ENCODE measurements at regions not wholly inside any gene's neighbourhood (a gene's known extent, or its start where the extent isn't known, plus 50 kb on each side); places are given as distances from the start of the nearest gene placed in this dataset.

DNA sequence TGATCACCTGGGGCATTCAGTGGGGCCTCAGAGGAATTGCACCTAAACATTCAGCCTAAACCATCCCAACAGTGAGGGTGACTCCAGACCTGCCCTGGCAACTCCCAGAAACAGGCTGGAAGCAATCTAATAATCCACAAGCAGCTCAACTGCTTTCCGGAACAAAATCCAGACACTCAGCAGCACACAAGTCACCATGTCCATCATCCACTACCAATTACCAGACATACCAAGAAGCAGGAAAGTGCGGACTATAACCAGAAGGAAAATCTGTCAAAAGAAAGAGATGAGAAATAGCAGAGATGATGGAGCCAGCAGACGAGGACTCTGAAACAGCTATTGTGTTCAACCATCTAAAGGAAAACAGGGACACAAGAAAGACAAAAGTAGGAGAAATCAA lies 342.6 kb upstream of the ZMIZ1 start:
- no peak overlapping the region for H2AK5ac ChIP-seq (ENCODE audit: low read depth, low read length)
- H3K9ac ChIP-seq (ENCODE audit: low read depth, low read length, poor library complexity) = no peak overlapping the region
- H3K9me3 ChIP-seq (replicated peaks in 1 of 2; ENCODE audit: control insufficient read depth in 2 of 2, insufficient read depth in 1 of 2, low read depth in 1 of 2, low read length in 2 of 2) = peaks cover 0 to 6% of the 10 kb centered on the region in 2 donors
- H3K4me3 ChIP-seq (ENCODE audit: low read length in 2 of 2) = no peak overlapping the region
- no peak overlapping the region for H3K27ac ChIP-seq (replicated peaks; ENCODE audit: low read length)
- no peak overlapping the region for H3K4ac ChIP-seq (ENCODE audit: low read length)
- no peak overlapping the region for H4K8ac ChIP-seq (ENCODE audit: low read depth, low read length)
- H3K14ac ChIP-seq (ENCODE audit: low read length) = no peak overlapping the region
- H4K91ac ChIP-seq (ENCODE audit: low read depth, low read length, poor library complexity) = no peak overlapping the region
- H3K4me1 ChIP-seq (ENCODE audit: control insufficient read depth in 2 of 2, insufficient read depth in 1 of 2, low read depth in 1 of 2, low read length in 2 of 2) = no peaks in the 10 kb centered on the region
- H2BK12ac ChIP-seq (ENCODE audit: low read length) = no peak overlapping the region
- no peak overlapping the region for H2BK15ac ChIP-seq (ENCODE audit: low read length)
- H3K27me3 ChIP-seq (ENCODE audit: control insufficient read depth in 3 of 3, insufficient read depth in 3 of 3, low read depth in 1 of 3, low read length in 3 of 3) = peaks cover 0 to 16% (median 0%) of the 10 kb centered on the region in 3 experiments
- H3K36me3 ChIP-seq (replicated peaks in 1 of 2; ENCODE audit: control insufficient read depth in 2 of 2, insufficient read depth in 2 of 2, low read length in 2 of 2) = no peaks in the 10 kb centered on the region
- H3K18ac ChIP-seq (ENCODE audit: low read length) = no peak overlapping the region
- DNase-seq (ENCODE audit: low spot score) = no peak
- no peak overlapping the region for H2AFZ ChIP-seq (ENCODE audit: low read length)
- H2BK5ac ChIP-seq (ENCODE audit: low read length) = no peak overlapping the region
- H3K4me2 ChIP-seq (ENCODE audit: insufficient read depth, low read length, poor library complexity, severe bottlenecking) = no peak overlapping the region
- H3K79me1 ChIP-seq (ENCODE audit: low read depth, low read length) = no peaks in the 10 kb centered on the region
- no peak overlapping the region for H3K23ac ChIP-seq (ENCODE audit: low read depth, low read length, poor library complexity)
- WGBS, 2 donors (ENCODE audit: extremely low coverage in 2 of 2, insufficient read length in 2 of 2, insufficient replicate concordance in 1 of 2) = no CpG with 5 or more reads among the region's 3 CpGs
- H2BK120ac ChIP-seq (ENCODE audit: low read depth, low read length) = no peak overlapping the region

- peaks cover 0 to 18% (median 0%) of the 10 kb centered on the region in 3 experiments for H3K27me3 ChIP-seq (ENCODE audit: control insufficient read depth in 3 of 3, insufficient read depth in 3 of 3, low read depth in 1 of 3, low read length in 3 of 3)
- WGBS, 2 donors (ENCODE audit: extremely low coverage in 2 of 2, insufficient read length in 2 of 2, insufficient replicate concordance in 1 of 2) = no CpG with 5 or more reads among the region's 2 CpGs
Measured at GRCh38 chr10:78727251-78727650, 341.5 kb upstream of the ZMIZ1 start.

GRCh38 chr10:78727728-78728127 lies 341.0 kb upstream of the ZMIZ1 start:
- Histone ChIP-seq H3K9me3 (replicated peaks in 1 of 2; ENCODE audit: control insufficient read depth in 2 of 2, insufficient read depth in 1 of 2, low read depth in 1 of 2, low read length in 2 of 2) (peaks cover 0 to 6% of the 10 kb centered on the region in 2 donors), H3K4ac (ENCODE audit: low read length) (no peak overlapping the region), H3K36me3 (replicated peaks in 1 of 2; ENCODE audit: control insufficient read depth in 2 of 2, insufficient read depth in 2 of 2, low read length in 2 of 2) (no peaks in the 10 kb centered on the region), H2BK5ac (ENCODE audit: low read length) (no peak overlapping the region), H2AFZ (ENCODE audit: low read length) (no peak overlapping the region), H3K23ac (ENCODE audit: low read depth, low read length, poor library complexity) (no peak overlapping the region), H3K4me2 (ENCODE audit: insufficient read depth, low read length, poor library complexity, severe bottlenecking) (no peak overlapping the region), H2AK5ac (ENCODE audit: low read depth, low read length) (no peak overlapping the region), H3K27me3 (ENCODE audit: control insufficient read depth in 3 of 3, insufficient read depth in 3 of 3, low read depth in 1 of 3, low read length in 3 of 3) (peaks cover 0 to 18% (median 0%) of the 10 kb centered on the region in 3 experiments), H2BK120ac (ENCODE audit: low read depth, low read length) (no peak overlapping the region), H2BK12ac (ENCODE audit: low read length) (no peak overlapping the region), H3K27ac (replicated peaks; ENCODE audit: low read length) (no peak overlapping the region), H3K9ac (ENCODE audit: low read depth, low read length, poor library complexity) (no peak overlapping the region), H3K18ac (ENCODE audit: low read length) (no peak overlapping the region), H4K8ac (ENCODE audit: low read depth, low read length) (no peak overlapping the region), H2BK15ac (ENCODE audit: low read length) (no peak overlapping the region), H3K79me1 (ENCODE audit: low read depth, low read length) (no peaks in the 10 kb centered on the region), H4K91ac (ENCODE audit: low read depth, low read length, poor library complexity) (no peak overlapping the region), H3K4me1 (ENCODE audit: control insufficient read depth in 2 of 2, insufficient read depth in 1 of 2, low read depth in 1 of 2, low read length in 2 of 2) (no peaks in the 10 kb centered on the region), H3K4me3 (ENCODE audit: low read length in 2 of 2) (no peak overlapping the region), H3K14ac (ENCODE audit: low read length) (no peak overlapping the region)
- DNase-seq (ENCODE audit: low spot score) = no peak
- WGBS, 2 donors (ENCODE audit: extremely low coverage in 2 of 2, insufficient read length in 2 of 2, insufficient replicate concordance in 1 of 2) = no CpG with 5 or more reads among the region's 3 CpGs

More at GRCh38 chr10:78727251-78727650, 341.5 kb upstream of the ZMIZ1 start:
- Histone ChIP-seq H2AFZ (ENCODE audit: low read length) (no peak overlapping the region), H3K27ac (replicated peaks; ENCODE audit: low read length) (no peak overlapping the region), H4K8ac (ENCODE audit: low read depth, low read length) (no peak overlapping the region), H3K79me1 (ENCODE audit: low read depth, low read length) (no peaks in the 10 kb centered on the region), H3K14ac (ENCODE audit: low read length) (no peak overlapping the region), H3K4me1 (ENCODE audit: control insufficient read depth in 2 of 2, insufficient read depth in 1 of 2, low read depth in 1 of 2, low read length in 2 of 2) (no peaks in the 10 kb centered on the region), H3K9ac (ENCODE audit: low read depth, low read length, poor library complexity) (no peak overlapping the region), H3K18ac (ENCODE audit: low read length) (peak overlapping the region; percentile 22), H4K91ac (ENCODE audit: low read depth, low read length, poor library complexity) (no peak overlapping the region), H3K4ac (ENCODE audit: low read length) (no peak overlapping the region), H2BK120ac (ENCODE audit: low read depth, low read length) (no peak overlapping the region), H2BK12ac (ENCODE audit: low read length) (no peak overlapping the region), H3K23ac (ENCODE audit: low read depth, low read length, poor library complexity) (no peak overlapping the region), H3K4me3 (ENCODE audit: low read length in 2 of 2) (no peak overlapping the region), H3K9me3 (replicated peaks in 1 of 2; ENCODE audit: control insufficient read depth in 2 of 2, insufficient read depth in 1 of 2, low read depth in 1 of 2, low read length in 2 of 2) (peaks cover 0 to 6% of the 10 kb centered on the region in 2 donors), H3K36me3 (replicated peaks in 1 of 2; ENCODE audit: control insufficient read depth in 2 of 2, insufficient read depth in 2 of 2, low read length in 2 of 2) (no peaks in the 10 kb centered on the region), H2BK15ac (ENCODE audit: low read length) (no peak overlapping the region), H3K4me2 (ENCODE audit: insufficient read depth, low read length, poor library complexity, severe bottlenecking) (no peak overlapping the region), H2BK5ac (ENCODE audit: low read length) (no peak overlapping the region), H2AK5ac (ENCODE audit: low read depth, low read length) (no peak overlapping the region)
- DNase-seq (ENCODE audit: low spot score) = no peak

DNA sequence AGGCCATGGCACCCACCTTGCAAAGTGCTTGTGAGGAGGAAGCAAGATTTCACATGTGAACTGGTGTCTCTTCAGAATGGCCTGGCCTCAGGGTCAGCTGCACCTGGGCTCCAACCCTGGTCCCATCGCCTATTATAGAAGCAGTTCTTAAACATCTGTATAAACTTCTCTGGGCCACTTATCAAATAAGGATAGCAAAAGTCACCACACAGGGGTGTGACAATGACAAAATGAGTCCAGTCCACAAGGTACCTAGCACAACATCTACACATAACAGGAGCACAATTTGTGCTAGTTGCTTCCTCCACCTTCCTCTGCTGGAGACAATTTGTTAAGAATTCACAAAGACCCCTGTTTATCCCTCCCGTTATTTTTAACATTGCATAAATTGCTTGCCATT lies 340.6 kb upstream of the ZMIZ1 start:
- Histone ChIP-seq H4K91ac (ENCODE audit: low read depth, low read length, poor library complexity) (no peak overlapping the region), H3K9me3 (replicated peaks in 1 of 2; ENCODE audit: control insufficient read depth in 2 of 2, insufficient read depth in 1 of 2, low read depth in 1 of 2, low read length in 2 of 2) (peaks cover 0 to 6% of the 10 kb centered on the region in 2 donors), H2BK15ac (ENCODE audit: low read length) (no peak overlapping the region), H2BK5ac (ENCODE audit: low read length) (no peak overlapping the region), H3K4me1 (ENCODE audit: control insufficient read depth in 2 of 2, insufficient read depth in 1 of 2, low read depth in 1 of 2, low read length in 2 of 2) (no peaks in the 10 kb centered on the region), H3K23ac (ENCODE audit: low read depth, low read length, poor library complexity) (no peak overlapping the region), H3K27me3 (ENCODE audit: control insufficient read depth in 3 of 3, insufficient read depth in 3 of 3, low read depth in 1 of 3, low read length in 3 of 3) (peaks cover 0 to 18% (median 0%) of the 10 kb centered on the region in 3 experiments), H3K4me2 (ENCODE audit: insufficient read depth, low read length, poor library complexity, severe bottlenecking) (no peak overlapping the region), H3K4ac (ENCODE audit: low read length) (no peak overlapping the region), H2AK5ac (ENCODE audit: low read depth, low read length) (no peak overlapping the region), H2AFZ (ENCODE audit: low read length) (no peak overlapping the region), H3K27ac (replicated peaks; ENCODE audit: low read length) (no peak overlapping the region), H3K18ac (ENCODE audit: low read length) (no peak overlapping the region), H3K4me3 (ENCODE audit: low read length in 2 of 2) (no peak overlapping the region), H2BK12ac (ENCODE audit: low read length) (no peak overlapping the region), H2BK120ac (ENCODE audit: low read depth, low read length) (no peak overlapping the region), H3K36me3 (replicated peaks in 1 of 2; ENCODE audit: control insufficient read depth in 2 of 2, insufficient read depth in 2 of 2, low read length in 2 of 2) (no peaks in the 10 kb centered on the region), H3K14ac (ENCODE audit: low read length) (no peak overlapping the region), H4K8ac (ENCODE audit: low read depth, low read length) (no peak overlapping the region), H3K9ac (ENCODE audit: low read depth, low read length, poor library complexity) (no peak overlapping the region), H3K79me1 (ENCODE audit: low read depth, low read length) (no peaks in the 10 kb centered on the region)
- no peak for DNase-seq (ENCODE audit: low spot score)
- WGBS, 2 donors (ENCODE audit: extremely low coverage in 2 of 2, insufficient read length in 2 of 2, insufficient replicate concordance in 1 of 2) = no CpG with 5 or more reads among the region's 2 CpGs

All from neuronal stem cell (in vitro differentiated cells).